ENCODE measurements at regions not wholly inside any gene's neighbourhood (a gene's known extent, or its start where the extent isn't known, plus 50 kb on each side); places are given as distances from the start of the nearest gene placed in this dataset.
A peak's percentile ranks its signal among the peaks of the same experiment; 100 is the strongest.
"Not testable (repeated sequence)": the region's sequence is repeated elsewhere in the genome, so short reads cannot be mapped to it uniquely, and the experiment has no call there.

- DNase-seq = no peak
Observed at GRCh38 chr14:34299360-34299759, 162.7 kb downstream of the SPTSSA start.

GRCh38 chr14:34297786-34298520, 164.1 kb downstream of the SPTSSA start:
- no peak for DNase-seq

GRCh38 chr14:34283590-34283989, 178.4 kb downstream of the SPTSSA start:
- DNase-seq = no peak

- DNase-seq = no peak
Observed at GRCh38 chr14:34277191-34277590, 184.8 kb downstream of the SPTSSA start.

GRCh38 chr14:34275530-34275929, 186.5 kb downstream of the SPTSSA start:
- no peak for DNase-seq

GRCh38 chr14:34275078-34275477, 187.0 kb downstream of the SPTSSA start:
- DNase-seq = no peak

GRCh38 chr14:34273716-34274115, 188.3 kb downstream of the SPTSSA start:
- DNase-seq = not testable (repeated sequence)

- no peak for DNase-seq
Observed at GRCh38 chr14:34270361-34270760, 191.7 kb downstream of the SPTSSA start.

GRCh38 chr14:34266344-34266743, 195.7 kb downstream of the SPTSSA start:
- no peak for DNase-seq

- DNase-seq = no peak
Observed at GRCh38 chr14:34262127-34262910, 199.7 kb downstream of the SPTSSA start.

- no peak for DNase-seq
Observed at GRCh38 chr14:34259996-34260395, 202.0 kb downstream of the SPTSSA start.

- no peak for DNase-seq
Observed at GRCh38 chr14:34258318-34258717, 203.7 kb downstream of the SPTSSA start.

GRCh38 chr14:34257505-34257904, 204.5 kb downstream of the SPTSSA start:
- no peak for DNase-seq

GRCh38 chr14:34256223-34256622, 205.8 kb downstream of the SPTSSA start:
- DNase-seq = no peak

GRCh38 chr14:34254571-34254970, 207.5 kb downstream of the SPTSSA start:
- DNase-seq = no peak

GRCh38 chr14:34254031-34254430, 208.0 kb downstream of the SPTSSA start:
- no peak for DNase-seq

GRCh38 chr14:34252227-34252626, 209.8 kb downstream of the SPTSSA start:
- no peak for DNase-seq

GRCh38 chr14:34251662-34252061, 210.4 kb downstream of the SPTSSA start:
- DNase-seq = no peak

GRCh38 chr14:34250959-34251358, 211.1 kb downstream of the SPTSSA start:
- peak in 1 of 5 experiments; percentile 12 for DNase-seq

- no peak for DNase-seq
Observed at GRCh38 chr14:34247605-34248004, 214.4 kb downstream of the SPTSSA start.

- DNase-seq = no peak
Observed at GRCh38 chr14:34246206-34246605, 215.8 kb downstream of the SPTSSA start.

- no peak for DNase-seq
Observed at GRCh38 chr14:34243401-34243800, 218.6 kb downstream of the SPTSSA start.

GRCh38 chr14:34243001-34243400, 219.0 kb downstream of the SPTSSA start:
- DNase-seq = no peak

- DNase-seq = no peak
Observed at GRCh38 chr14:34241185-34241711, 220.8 kb downstream of the SPTSSA start.
